ENCODE measurements at regions not wholly inside any gene's neighbourhood (a gene's known extent, or its start where the extent isn't known, plus 50 kb on each side); places are given as distances from the start of the nearest gene placed in this dataset.
"Not testable (repeated sequence)": the region's sequence is repeated elsewhere in the genome, so short reads cannot be mapped to it uniquely, and the experiment has no call there.

DNA sequence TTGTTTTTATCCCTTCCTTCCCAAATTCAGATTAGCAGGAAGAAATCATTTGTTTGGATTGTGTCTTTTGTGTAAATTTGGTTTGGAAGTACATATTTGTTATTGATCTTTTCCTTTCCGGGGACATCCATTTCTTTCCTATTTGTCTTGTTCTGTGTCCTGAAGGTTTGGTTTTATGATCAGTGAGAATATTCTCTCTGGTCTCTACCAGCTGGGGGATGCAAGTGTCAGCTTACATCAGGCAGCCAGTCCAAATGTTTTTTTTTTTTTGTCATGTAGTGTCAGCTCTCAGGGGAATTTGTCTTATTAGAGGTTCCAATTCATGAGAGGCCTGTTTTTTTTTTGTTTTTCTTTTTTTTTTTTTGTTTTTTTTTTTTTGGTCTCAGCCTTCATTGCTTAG is 479.2 kb upstream of the LRRC7 start:
- no peak overlapping the region for H3K4me3 ChIP-seq
- no peak for DNase-seq

DNA sequence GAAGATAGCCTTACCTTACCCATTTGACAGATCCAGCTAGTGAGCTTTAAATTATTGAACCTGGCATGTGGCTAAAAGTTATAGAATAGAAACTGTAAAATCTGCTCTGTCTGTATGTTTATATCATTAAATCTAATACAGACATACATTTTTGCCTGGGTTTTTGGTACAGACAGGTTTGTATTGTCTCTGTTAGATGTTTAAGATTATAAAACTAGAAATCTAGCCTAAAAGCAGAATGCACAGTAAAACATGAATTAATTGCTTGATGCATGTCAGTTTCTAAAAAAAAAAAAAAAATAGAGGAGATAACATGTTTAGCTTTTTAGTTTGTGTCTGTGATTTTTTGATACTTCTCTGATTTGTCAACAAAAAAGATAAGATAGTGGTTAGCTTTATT is 477.6 kb upstream of the LRRC7 start:
- no peak for DNase-seq
- TF ChIP-seq, protein P1, sequence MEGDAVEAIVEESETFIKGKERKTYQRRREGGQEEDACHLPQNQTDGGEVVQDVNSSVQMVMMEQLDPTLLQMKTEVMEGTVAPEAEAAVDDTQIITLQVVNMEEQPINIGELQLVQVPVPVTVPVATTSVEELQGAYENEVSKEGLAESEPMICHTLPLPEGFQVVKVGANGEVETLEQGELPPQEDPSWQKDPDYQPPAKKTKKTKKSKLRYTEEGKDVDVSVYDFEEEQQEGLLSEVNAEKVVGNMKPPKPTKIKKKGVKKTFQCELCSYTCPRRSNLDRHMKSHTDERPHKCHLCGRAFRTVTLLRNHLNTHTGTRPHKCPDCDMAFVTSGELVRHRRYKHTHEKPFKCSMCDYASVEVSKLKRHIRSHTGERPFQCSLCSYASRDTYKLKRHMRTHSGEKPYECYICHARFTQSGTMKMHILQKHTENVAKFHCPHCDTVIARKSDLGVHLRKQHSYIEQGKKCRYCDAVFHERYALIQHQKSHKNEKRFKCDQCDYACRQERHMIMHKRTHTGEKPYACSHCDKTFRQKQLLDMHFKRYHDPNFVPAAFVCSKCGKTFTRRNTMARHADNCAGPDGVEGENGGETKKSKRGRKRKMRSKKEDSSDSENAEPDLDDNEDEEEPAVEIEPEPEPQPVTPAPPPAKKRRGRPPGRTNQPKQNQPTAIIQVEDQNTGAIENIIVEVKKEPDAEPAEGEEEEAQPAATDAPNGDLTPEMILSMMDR (IDR thresholded peaks at IDR 0.05): no peak
- Histone ChIP-seq H3K27me3 (no peaks in the 10 kb centered on the region), H3K4me1 (peaks cover 0 to 9% (median 0%) of the 10 kb centered on the region in 4 donors), H3K36me3 (no peaks in the 10 kb centered on the region), H3K27ac (no peak overlapping the region), H3K4me3 (no peak overlapping the region), H3K9me3 (peaks cover 0 to 13% (median 5%) of the 10 kb centered on the region in 3 donors)
- intact Hi-C loops (cut with DNase I; ENCODE audit: low total_unique reads): no loop called here

More for the DNA sequence above, 479.2 kb upstream of the LRRC7 start:
- no peak overlapping the region for H3K27ac ChIP-seq
- H3K4me1 ChIP-seq: peaks cover 0 to 9% (median 0%) of the 10 kb centered on the region in 4 donors
- TF ChIP-seq, protein P1 (IDR thresholded peaks at IDR 0.05): no peak
- no peaks in the 10 kb centered on the region for H3K36me3 ChIP-seq
- intact Hi-C loops (cut with DNase I; ENCODE audit: low total_unique reads): no loop called here
- peaks cover 0 to 13% (median 5%) of the 10 kb centered on the region in 3 donors for H3K9me3 ChIP-seq
- H3K27me3 ChIP-seq: no peaks in the 10 kb centered on the region

DNA sequence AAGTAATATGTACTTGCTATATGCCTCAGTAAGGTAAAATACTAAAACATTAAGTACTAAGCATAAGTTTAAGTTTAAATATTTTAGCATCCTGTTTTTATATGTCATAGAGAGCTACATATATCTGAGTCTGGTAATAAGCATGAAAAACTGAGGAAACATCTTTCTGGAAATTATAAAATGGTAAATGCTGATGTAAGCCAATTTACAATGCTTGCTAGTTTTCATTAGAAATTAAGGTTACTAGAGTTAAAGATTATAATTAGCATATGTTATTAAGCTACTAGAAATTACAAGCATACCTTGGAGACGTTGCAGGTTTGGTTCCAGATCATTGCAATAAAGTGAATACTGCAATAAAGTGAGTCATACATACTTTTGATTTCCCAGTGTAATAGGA is 477.0 kb upstream of the LRRC7 start:
- peaks cover 0 to 13% (median 5%) of the 10 kb centered on the region in 3 donors for H3K9me3 ChIP-seq
- TF ChIP-seq, protein P1 (IDR thresholded peaks at IDR 0.05): no peak
- no peaks in the 10 kb centered on the region for H3K36me3 ChIP-seq
- H3K27ac ChIP-seq: no peak overlapping the region
- H3K27me3 ChIP-seq: no peaks in the 10 kb centered on the region
- intact Hi-C loops (cut with DNase I; ENCODE audit: low total_unique reads): no loop called here
- no peak overlapping the region for H3K4me3 ChIP-seq
- H3K4me1 ChIP-seq: peaks cover 0 to 9% (median 0%) of the 10 kb centered on the region in 4 donors
- DNase-seq: no peak

DNA sequence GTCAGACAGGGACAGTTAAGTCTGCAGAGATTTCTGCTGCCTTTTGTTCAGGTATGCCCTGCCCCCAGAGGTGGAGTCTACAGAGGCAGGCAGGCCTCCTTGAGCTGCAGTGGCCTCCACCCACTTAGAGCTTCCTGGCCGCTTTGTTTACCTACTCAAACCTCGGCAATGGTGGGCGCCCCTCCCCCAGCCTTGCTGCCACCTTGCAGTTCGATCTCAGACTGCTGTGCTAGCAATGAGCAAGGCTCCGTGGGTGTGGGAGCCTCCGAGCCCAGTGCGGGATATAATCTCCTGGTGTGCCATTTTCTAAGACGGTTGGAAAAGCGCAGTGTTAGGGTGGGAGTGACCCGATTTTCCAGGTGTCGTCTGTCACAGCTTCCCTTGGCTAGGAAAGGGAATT is 465.7 kb upstream of the LRRC7 start:
- intact Hi-C loops (cut with DNase I; ENCODE audit: low total_unique reads); H3K27ac ChIP-seq; H3K4me3 ChIP-seq; DNase-seq; H3K27me3 ChIP-seq; H3K36me3 ChIP-seq: not testable (repeated sequence)
- Histone ChIP-seq H3K9me3 (peaks cover 0 to 13% (median 6%) of the 10 kb centered on the region in 3 donors), H3K4me1 (peaks cover 0 to 10% (median 0%) of the 10 kb centered on the region in 4 donors)

DNA sequence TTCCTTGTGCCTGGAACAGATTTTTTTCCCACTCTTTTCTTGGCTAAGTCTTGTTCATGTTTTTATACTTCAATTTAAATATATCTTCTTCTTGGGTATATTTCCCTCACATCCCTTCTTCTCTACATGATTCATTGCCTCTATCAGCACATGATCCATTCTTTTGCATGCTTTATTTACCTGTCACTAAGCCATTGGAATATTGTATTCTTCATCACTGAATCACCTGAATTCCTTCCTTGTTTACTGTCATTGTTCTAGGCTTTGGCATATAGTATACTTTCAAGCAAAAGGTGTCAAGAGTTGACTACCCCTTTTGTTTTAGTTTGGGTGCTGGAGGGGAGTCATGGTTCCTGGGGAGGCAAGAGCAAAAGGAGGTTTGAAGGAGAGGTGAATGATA is 464.5 kb upstream of the LRRC7 start:
- H3K27me3 ChIP-seq: no peaks in the 10 kb centered on the region
- TF ChIP-seq, protein P1 (IDR thresholded peaks at IDR 0.05): no peak
- intact Hi-C loops (cut with DNase I; ENCODE audit: low total_unique reads): no loop called here

DNA sequence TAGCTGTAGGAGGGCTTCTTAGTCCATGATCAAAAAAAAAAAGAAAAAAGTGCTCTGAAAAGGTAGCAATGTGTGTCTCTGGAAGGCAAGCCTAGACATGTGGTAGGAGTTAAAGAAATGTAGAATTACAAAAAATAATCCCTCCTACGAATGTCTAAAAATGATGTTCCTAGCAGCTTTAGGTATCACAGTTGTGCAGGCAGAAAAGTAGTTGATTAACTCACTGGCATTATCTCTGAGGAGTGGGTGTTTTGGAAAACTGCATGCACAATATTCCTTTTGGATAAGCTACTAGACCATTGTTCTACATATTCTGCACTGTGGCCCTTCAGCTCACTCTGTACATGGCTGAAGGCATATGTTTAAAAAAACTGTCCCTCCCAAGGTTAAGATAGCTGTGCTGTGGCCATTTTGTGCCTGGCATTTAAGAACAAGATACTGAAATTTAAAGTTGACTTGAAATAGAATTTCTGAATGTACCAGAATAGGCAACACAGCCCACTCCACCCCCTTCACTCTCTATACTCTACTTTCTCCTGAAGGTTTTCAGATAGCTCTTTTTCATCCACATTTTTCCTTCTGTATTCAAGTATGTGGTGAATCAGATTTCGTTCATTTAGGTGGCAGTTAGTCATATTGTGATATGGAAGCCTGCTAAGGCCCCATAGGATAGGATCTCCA is 463.9 kb upstream of the LRRC7 start:
- intact Hi-C loops (cut with DNase I; ENCODE audit: low total_unique reads): no loop called here

More for the DNA sequence above, 464.5 kb upstream of the LRRC7 start:
- H3K36me3 ChIP-seq: peaks cover 0 to 3% (median 0%) of the 10 kb centered on the region in 3 donors
- H3K4me3 ChIP-seq: no peak overlapping the region
- DNase-seq: no peak
- peaks cover 0 to 13% (median 6%) of the 10 kb centered on the region in 3 donors for H3K9me3 ChIP-seq
- H3K27ac ChIP-seq: no peak overlapping the region
- H3K4me1 ChIP-seq: peaks cover 0 to 10% (median 0%) of the 10 kb centered on the region in 4 donors

More for the DNA sequence above, 463.9 kb upstream of the LRRC7 start:
- Histone ChIP-seq H3K27ac (no peak overlapping the region), H3K4me3 (no peak overlapping the region), H3K36me3 (peaks cover 0 to 3% (median 0%) of the 10 kb centered on the region in 3 donors), H3K4me1 (peaks cover 0 to 10% (median 0%) of the 10 kb centered on the region in 4 donors), H3K9me3 (peaks cover 0 to 13% (median 6%) of the 10 kb centered on the region in 3 donors), H3K27me3 (no peaks in the 10 kb centered on the region)
- DNase-seq: no peak
- TF ChIP-seq, protein P1 (IDR thresholded peaks at IDR 0.05): no peak

Measured in tibial artery (tissue), 4 donors.